ENCODE measurements at regions not wholly inside any gene's neighbourhood (a gene's known extent, or its start where the extent isn't known, plus 50 kb on each side); places are given as distances from the start of the nearest gene placed in this dataset.

DNA sequence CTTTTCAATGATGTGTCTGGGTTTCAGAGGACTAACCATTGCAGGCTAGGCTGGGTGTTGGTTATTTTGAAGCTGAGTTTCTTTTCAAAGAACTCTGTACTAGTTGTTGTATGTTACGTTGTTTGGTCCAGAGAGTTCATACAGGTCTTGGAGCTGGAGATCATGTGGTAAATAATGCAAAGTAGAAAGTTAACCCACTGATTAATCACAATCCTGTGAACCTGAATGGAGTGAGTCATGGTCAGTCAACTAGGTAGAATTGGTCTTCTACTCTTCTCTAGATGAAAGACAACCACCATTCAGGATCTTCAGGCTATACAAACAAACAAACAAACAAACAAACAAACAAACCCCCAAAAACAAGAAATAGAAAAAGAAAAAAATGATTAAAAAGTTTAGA, 388.9 kb upstream of the ACTBL2 start:
- TF ChIP-seq, protein P1, sequence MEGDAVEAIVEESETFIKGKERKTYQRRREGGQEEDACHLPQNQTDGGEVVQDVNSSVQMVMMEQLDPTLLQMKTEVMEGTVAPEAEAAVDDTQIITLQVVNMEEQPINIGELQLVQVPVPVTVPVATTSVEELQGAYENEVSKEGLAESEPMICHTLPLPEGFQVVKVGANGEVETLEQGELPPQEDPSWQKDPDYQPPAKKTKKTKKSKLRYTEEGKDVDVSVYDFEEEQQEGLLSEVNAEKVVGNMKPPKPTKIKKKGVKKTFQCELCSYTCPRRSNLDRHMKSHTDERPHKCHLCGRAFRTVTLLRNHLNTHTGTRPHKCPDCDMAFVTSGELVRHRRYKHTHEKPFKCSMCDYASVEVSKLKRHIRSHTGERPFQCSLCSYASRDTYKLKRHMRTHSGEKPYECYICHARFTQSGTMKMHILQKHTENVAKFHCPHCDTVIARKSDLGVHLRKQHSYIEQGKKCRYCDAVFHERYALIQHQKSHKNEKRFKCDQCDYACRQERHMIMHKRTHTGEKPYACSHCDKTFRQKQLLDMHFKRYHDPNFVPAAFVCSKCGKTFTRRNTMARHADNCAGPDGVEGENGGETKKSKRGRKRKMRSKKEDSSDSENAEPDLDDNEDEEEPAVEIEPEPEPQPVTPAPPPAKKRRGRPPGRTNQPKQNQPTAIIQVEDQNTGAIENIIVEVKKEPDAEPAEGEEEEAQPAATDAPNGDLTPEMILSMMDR (IDR thresholded peaks at IDR 0.05) = no peak
- TF ChIP-seq ZFX (IDR thresholded peaks at IDR 0.05; ENCODE audit: borderline replicate concordance) = no peak

Measured in 22Rv1 (cell line).